ENCODE measurements at regions not wholly inside any gene's neighbourhood (a gene's known extent, or its start where the extent isn't known, plus 50 kb on each side); places are given as distances from the start of the nearest gene placed in this dataset.
A peak's percentile ranks its signal among the peaks of the same experiment; 100 is the strongest.

DNA sequence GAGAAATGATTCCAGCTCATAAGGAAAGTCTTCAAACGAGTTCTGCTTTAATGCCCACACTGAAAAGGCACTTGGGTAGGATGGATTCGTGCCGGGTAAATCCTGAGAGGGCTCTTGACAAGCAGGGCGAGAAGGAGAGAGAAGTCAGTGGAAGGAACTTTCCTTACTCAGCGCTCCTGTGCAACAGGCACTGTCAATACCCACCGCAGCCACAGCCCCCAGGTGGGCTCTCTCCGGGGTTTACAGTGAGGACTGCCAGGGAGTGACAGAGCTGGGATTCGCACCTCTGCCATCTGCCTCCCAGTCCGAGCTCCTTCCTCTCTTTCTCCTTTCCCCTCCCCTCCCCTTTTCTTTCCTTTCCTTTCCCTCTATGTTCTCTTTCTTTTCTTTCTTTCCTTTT, 118.7 kb downstream of the BEGAIN start:
- in situ Hi-C loops (cut with MboI) (no loop called here), intact Hi-C loops (cut with micrococcal nuclease) (no loop called here)
- DNase-seq (ENCODE audit: extremely low read depth in 1 of 4, low spot score in 3 of 4), result no peak
- no peak for TF ChIP-seq GTF2A2 (tag; IDR thresholded peaks at IDR 0.05)
- 38% methylated on average over 8 of the region's 9 CpGs for WGBS (ENCODE audit: insufficient coverage, low coverage, missing lambda C conversion rate)
- Histone ChIP-seq H3K9me3 (replicated peaks; ENCODE audit: control insufficient read depth, insufficient read depth, low read depth, low read length) (no peaks in the 10 kb centered on the region), H3K79me2 (ENCODE audit: control insufficient read depth, insufficient read depth, low read length) (no peaks in the 10 kb centered on the region), H3K36me3 (ENCODE audit: control insufficient read depth, insufficient read depth, low read length) (no peaks in the 10 kb centered on the region), H3K9ac (ENCODE audit: insufficient read depth in 1 of 2, low read depth in 2 of 2, low read length in 2 of 2) (no peak overlapping the region), H3K4me1 (replicated peaks in 1 of 2; ENCODE audit: control insufficient read depth in 2 of 2, insufficient read depth in 2 of 2, low read length in 2 of 2) (no peaks in the 10 kb centered on the region; a peak in 1 of 5 replicates), H2AFZ (ENCODE audit: low read depth, low read length) (no peak overlapping the region), H3K27me3 (ENCODE audit: control insufficient read depth in 2 of 2, insufficient read depth in 2 of 2, low read length in 2 of 2) (peaks cover 0 to 6% of the 10 kb centered on the region in 2 experiments; a peak in 2 of 5 replicates), H4K20me1 (replicated peaks; ENCODE audit: control insufficient read depth, insufficient read depth, low read length) (peaks cover 6% of the 10 kb centered on the region; the same call in 1 of the 2 replicates), H3K4me3 (no peak overlapping the region), H3K27ac (ENCODE audit: extremely low read depth, low read depth, low read length) (no peak overlapping the region), H3K9me1 (ENCODE audit: control insufficient read depth, insufficient read depth, low read length) (no peaks in the 10 kb centered on the region), H3K4me2 (ENCODE audit: insufficient read depth, low read length) (no peak overlapping the region)
- no peak for FAIRE-seq
- CTCF ChIA-PET (ENCODE audit: low intra/inter-chr PET ratio), result no interaction called here
- no peak for ATAC-seq
- BruUV-seq (replicated peaks), result no TSS peak
- POLR2A ChIA-PET, result interaction anchor here (0.6 to 0.9 kb wide), 2 partner anchors 13 to 72 kb away, joined by 3 read pairs; no protein-coding TSS in a partner anchor

GRCh38 chr14:100469632-100470522, 117.3 kb downstream of the BEGAIN start:
- H3K9ac ChIP-seq (ENCODE audit: insufficient read depth in 1 of 2, low read depth in 2 of 2, low read length in 2 of 2), result no peak overlapping the region
- no peaks in the 10 kb centered on the region; a peak in 1 of 5 replicates for H3K4me1 ChIP-seq (replicated peaks in 1 of 2; ENCODE audit: control insufficient read depth in 2 of 2, insufficient read depth in 2 of 2, low read length in 2 of 2)
- CTCF ChIA-PET (ENCODE audit: low intra/inter-chr PET ratio), result no interaction called here
- no peak overlapping the region for H3K27ac ChIP-seq (ENCODE audit: extremely low read depth, low read depth, low read length)
- in situ Hi-C loops (cut with MboI) (no loop called here), intact Hi-C loops (cut with micrococcal nuclease) (no loop called here)
- DNase-seq (ENCODE audit: extremely low read depth in 1 of 4, low spot score in 3 of 4) (no peak), FAIRE-seq (no peak), ATAC-seq (no peak)
- H3K9me1 ChIP-seq (ENCODE audit: control insufficient read depth, insufficient read depth, low read length), result no peaks in the 10 kb centered on the region
- POLR2A ChIA-PET, result interaction anchor here (0.6 to 1.2 kb wide), 3 partner anchors 9 to 179 kb away, joined by 3 to 4 read pairs (median 3); no protein-coding TSS in a partner anchor
- no peaks in the 10 kb centered on the region for H3K36me3 ChIP-seq (ENCODE audit: control insufficient read depth, insufficient read depth, low read length)
- TF ChIP-seq GTF3C2 (IDR thresholded peaks at IDR 0.05; ENCODE audit: borderline replicate concordance, extremely low read depth, insufficient read length), result no peak
- TF ChIP-seq ZFP36 (IDR thresholded peaks at IDR 0.05; ENCODE audit: low read depth, low read length, partially characterized antibody), result peak; percentile 82
- WGBS (ENCODE audit: insufficient coverage, low coverage, missing lambda C conversion rate), result 66% methylated on average over 6 of the region's 6 CpGs
- H3K4me2 ChIP-seq (ENCODE audit: insufficient read depth, low read length), result no peak overlapping the region
- H3K79me2 ChIP-seq (ENCODE audit: control insufficient read depth, insufficient read depth, low read length), result no peaks in the 10 kb centered on the region
- H3K4me3 ChIP-seq, result no peak overlapping the region
- H3K9me3 ChIP-seq (replicated peaks; ENCODE audit: control insufficient read depth, insufficient read depth, low read depth, low read length), result no peaks in the 10 kb centered on the region
- no peaks in the 10 kb centered on the region for H3K27me3 ChIP-seq (ENCODE audit: control insufficient read depth in 2 of 2, insufficient read depth in 2 of 2, low read length in 2 of 2)
- no TSS peak for BruUV-seq (replicated peaks)
- no peak overlapping the region for H2AFZ ChIP-seq (ENCODE audit: low read depth, low read length)
- peaks cover 3% of the 10 kb centered on the region; the same call in 1 of the 2 replicates for H4K20me1 ChIP-seq (replicated peaks; ENCODE audit: control insufficient read depth, insufficient read depth, low read length)
